ENCODE measurements at regions not wholly inside any gene's neighbourhood (a gene's known extent, or its start where the extent isn't known, plus 50 kb on each side); places are given as distances from the start of the nearest gene placed in this dataset.

- DNase-seq: no peak
Observed at GRCh38 chr3:43902415-43902814, 211.7 kb downstream of the ABHD5 start.

- DNase-seq: no peak
Observed at GRCh38 chr3:43905157-43905556, 214.4 kb downstream of the ABHD5 start.

GRCh38 chr3:43906849-43907507 lies 216.2 kb downstream of the ABHD5 start:
- DNase-seq: no peak

GRCh38 chr3:43907508-43907858 lies 216.7 kb downstream of the ABHD5 start:
- peak; percentile 70 for DNase-seq

- DNase-seq: no peak
Observed at GRCh38 chr3:43908456-43908855, 217.7 kb downstream of the ABHD5 start.

GRCh38 chr3:43909149-43909548 lies 218.4 kb downstream of the ABHD5 start:
- DNase-seq: no peak

- no peak for DNase-seq
Observed at GRCh38 chr3:43910750-43911149, 220.0 kb downstream of the ABHD5 start.

GRCh38 chr3:43913036-43913948 lies 222.6 kb downstream of the ABHD5 start:
- no peak for DNase-seq

GRCh38 chr3:43914269-43914668 lies 223.5 kb downstream of the ABHD5 start:
- no peak for DNase-seq

GRCh38 chr3:43915546-43915945 lies 224.8 kb downstream of the ABHD5 start:
- no peak for DNase-seq

GRCh38 chr3:43917361-43917760 lies 226.6 kb downstream of the ABHD5 start:
- DNase-seq: no peak

GRCh38 chr3:43919029-43919428 lies 228.3 kb downstream of the ABHD5 start:
- no peak for DNase-seq

GRCh38 chr3:43921056-43921648 lies 230.4 kb downstream of the ABHD5 start:
- DNase-seq: no peak

GRCh38 chr3:43922374-43922773 lies 231.6 kb downstream of the ABHD5 start:
- DNase-seq: no peak

GRCh38 chr3:43923104-43923882 lies 232.6 kb downstream of the ABHD5 start:
- peak; percentile 29 for DNase-seq

- no peak for DNase-seq
Observed at GRCh38 chr3:43926055-43926454, 235.3 kb downstream of the ABHD5 start.

GRCh38 chr3:43932921-43933320 lies 242.2 kb downstream of the ABHD5 start:
- no peak for DNase-seq

GRCh38 chr3:43948013-43948412 lies 257.3 kb downstream of the ABHD5 start:
- no peak for DNase-seq

GRCh38 chr3:43949594-43949993 lies 258.9 kb downstream of the ABHD5 start:
- DNase-seq: no peak

- DNase-seq: no peak
Observed at GRCh38 chr3:43950775-43951174, 260.0 kb downstream of the ABHD5 start.

- DNase-seq: no peak
Observed at GRCh38 chr3:43951813-43952212, 261.1 kb downstream of the ABHD5 start.

GRCh38 chr3:43953380-43953779 lies 262.6 kb downstream of the ABHD5 start:
- DNase-seq: no peak

Measured in RPMI8226 (cell line).